ENCODE measurements at regions not wholly inside any gene's neighbourhood (a gene's known extent, or its start where the extent isn't known, plus 50 kb on each side); places are given as distances from the start of the nearest gene placed in this dataset.
"Not testable (repeated sequence)": the region's sequence is repeated elsewhere in the genome, so short reads cannot be mapped to it uniquely, and the experiment has no call there.

DNA sequence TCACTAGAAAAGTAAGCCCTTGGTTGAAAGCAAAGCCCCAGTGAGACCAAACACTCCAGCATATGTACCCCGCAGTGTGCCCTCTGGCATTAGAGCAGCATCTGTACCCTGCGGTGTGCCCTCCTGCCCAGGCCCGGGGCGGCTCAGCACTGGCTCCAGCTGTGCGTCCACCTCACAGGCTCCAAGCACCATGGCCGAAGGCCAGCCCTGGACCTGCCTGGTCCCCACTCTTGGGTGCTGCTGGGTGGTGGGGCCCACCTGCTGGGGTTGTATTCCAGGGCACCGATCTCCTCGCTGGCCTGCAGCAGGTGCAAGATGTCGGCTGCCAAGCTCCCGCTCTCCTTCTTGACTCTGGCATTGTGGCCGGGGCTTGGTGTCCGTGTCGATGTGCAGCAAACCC, 230.2 kb downstream of the TUBA3C start:
- DNase-seq (ENCODE audit: low read depth in 2 of 3, low spot score in 2 of 3) = no peak

DNA sequence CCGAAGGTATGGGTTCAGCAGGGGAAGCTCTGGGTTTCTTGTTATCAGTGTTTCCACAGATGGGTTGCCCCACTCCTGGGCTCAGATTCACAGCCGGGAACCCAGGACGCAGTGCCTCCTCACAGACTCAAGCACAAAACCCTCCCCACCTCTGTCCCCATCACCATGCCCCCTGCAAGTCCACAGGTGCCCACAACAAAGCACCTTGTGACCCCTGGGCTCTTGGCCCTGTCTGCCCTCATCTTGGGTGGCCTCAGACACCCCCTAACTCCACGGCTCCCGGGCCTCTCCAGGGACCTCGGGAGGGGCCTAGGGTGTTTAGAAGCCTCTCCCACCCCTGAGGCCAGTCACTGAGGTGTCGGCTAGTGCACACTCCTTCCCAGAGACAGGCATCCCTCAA, 231.7 kb downstream of the TUBA3C start:
- no peak for DNase-seq (ENCODE audit: low read depth in 2 of 3, low spot score in 2 of 3)

DNA sequence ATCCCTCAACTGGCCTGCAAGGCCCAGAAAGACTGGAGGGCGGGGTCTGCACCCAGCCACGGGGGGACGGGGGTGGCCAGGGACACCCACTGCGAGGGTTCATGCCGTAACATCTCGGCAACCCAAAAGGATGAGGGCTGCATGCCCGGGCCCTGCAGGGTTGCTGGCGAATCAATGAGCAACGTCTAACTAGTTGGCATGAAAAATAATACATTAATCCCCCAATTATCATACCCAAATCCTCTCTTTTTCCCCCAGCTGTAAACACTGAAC, 232.2 kb downstream of the TUBA3C start:
- no peak for DNase-seq (ENCODE audit: low read depth in 2 of 3, low spot score in 2 of 3)

DNA sequence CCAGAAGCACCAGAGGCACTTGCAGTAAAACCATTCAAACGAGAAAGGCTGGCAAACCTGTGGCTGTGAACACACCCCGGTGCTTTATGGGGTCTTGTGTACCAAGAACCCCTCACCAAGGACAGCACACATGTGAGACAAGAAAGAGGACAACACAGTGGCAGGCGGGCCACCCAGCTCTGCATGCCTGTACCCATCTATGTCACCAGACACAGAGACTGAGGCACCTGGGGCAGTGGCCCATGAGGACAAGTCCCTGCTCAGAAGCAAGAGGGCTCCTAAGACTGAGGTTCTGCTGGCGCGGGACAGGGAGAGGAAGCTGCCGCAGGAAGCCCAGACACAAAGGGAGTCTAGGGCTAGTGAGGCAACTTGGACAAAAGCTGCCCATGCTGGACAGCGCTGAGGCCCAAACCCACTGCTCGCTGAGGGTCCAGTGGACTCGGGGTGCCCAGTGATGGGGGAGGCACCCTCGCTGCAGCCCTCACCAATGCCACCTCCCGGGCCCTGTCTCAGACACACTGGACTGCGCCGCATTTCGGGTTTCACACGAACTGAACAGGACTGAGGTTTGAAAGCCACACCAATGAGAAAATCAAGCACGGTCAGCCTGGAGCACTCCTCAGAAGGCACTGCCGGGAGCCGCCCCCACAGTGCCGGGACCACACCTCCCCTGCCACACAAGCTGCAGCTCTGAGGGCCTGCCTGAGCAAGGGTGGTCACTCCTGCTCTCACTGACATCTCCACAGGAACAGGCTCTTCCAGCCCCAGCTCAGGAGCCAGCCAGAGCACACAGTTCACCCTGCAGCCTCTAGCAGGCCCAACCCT, 232.7 kb downstream of the TUBA3C start:
- no peak for DNase-seq (ENCODE audit: low read depth in 2 of 3, low spot score in 2 of 3)

DNA sequence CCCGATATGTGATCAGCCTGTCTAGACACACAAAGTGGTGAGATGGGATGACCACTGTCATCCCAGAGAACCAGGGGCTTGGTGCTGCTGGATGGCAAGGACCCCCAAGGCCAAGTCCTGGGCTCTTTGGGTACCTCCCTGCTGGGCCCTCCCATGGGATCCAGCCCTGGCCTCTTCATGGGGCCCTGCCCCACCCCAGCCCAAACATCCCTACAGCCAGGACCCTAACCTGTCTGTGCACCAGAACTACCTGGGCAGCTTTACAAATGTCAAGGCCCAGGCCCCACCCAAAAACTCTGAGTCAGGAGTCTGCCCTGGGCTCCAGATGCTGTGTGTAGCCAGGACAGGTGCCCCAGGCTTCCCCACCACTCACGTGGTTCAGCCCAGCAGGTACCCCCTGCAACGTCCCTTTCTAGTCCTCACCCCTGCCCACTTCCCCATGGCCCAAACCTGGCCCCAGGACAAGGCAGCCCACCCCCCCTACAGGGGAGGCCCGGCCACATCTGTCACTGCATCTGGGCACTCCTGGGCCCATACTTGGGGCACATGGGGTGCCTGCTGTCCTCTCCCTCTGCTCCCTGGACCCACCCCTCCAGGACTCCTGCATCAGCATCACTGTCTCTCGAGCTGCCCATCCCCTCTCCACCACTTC, 233.5 kb downstream of the TUBA3C start:
- no peak for DNase-seq (ENCODE audit: low read depth in 2 of 3, low spot score in 2 of 3)

DNA sequence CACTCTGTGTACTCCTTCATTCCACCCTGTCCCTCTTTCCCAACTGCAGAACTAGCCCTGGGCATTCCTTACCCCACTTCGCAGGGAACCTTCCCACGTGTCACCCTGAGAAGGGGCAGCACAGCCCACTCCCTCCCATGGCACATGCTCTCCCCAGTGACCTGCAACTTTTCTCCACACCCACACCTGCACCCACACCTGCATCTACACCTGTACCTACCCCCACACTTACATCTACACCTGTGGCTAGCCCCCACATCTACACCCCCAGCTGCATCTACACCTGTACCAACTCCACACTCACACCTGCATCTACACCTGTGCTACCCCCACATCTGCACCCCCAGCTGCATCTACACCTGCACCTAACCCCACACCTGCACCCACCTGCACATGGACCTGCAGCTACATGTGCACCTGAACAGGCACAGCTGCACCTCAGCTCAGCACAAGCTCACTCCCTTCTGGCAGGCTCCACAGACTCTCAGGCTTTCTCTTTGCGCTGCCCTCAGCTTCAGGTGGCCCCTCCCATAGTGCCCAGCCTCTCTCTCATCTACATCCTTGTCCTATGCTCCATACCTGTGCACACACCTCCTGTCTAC, 234.1 kb downstream of the TUBA3C start:
- DNase-seq (ENCODE audit: low read depth in 2 of 3, low spot score in 2 of 3) = no peak

DNA sequence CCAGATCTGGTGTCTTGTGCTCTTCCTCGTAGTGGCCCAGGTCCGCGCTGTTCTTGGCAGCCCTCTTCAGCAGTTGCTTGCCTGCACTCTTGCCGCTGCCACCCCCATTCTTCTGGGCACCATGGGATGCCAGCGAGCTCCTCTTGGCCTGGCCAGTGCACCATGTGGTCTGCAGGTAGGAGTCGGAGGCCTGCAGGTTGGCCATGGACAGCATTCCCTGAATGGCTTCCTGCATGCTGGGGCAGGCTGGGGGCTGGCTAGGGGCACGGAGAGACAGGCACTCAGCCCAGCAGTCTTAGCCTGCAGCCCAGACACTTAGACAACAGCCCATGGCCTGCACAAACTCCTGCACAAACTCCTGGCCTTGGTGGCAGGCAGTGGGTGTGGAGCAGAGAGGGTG, 234.9 kb downstream of the TUBA3C start:
- DNase-seq (ENCODE audit: low read depth in 2 of 3, low spot score in 2 of 3) = no peak

DNA sequence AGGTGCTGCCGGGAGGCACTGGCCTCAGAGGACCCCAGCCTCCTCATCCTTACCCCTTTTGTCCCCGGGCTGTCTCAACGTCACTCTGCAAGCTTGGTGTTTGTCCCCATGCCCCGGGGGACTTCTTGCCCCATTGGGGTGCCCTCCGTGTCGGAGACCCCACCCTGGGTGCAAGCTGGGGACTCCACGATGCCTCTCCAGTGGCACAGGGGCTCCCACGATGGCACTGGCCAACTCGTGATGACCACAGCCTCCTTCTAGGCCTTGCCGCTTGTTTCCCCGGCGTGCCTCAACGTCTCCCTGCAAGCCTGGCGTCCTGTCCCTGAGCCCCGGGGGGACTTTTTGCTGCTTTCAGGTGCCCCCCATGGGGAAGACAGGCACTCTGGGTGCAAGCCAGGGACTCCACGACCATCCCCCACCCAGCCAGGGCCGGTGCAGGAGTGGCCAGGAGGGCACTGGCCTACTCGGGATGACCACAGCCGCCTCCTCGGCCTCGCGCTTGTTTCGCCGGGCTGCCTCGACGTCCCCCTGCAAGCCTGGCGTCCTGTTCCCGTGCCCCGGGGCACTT, 237.0 kb downstream of the TUBA3C start:
- no peak for DNase-seq (ENCODE audit: low read depth in 2 of 3, low spot score in 2 of 3)

DNA sequence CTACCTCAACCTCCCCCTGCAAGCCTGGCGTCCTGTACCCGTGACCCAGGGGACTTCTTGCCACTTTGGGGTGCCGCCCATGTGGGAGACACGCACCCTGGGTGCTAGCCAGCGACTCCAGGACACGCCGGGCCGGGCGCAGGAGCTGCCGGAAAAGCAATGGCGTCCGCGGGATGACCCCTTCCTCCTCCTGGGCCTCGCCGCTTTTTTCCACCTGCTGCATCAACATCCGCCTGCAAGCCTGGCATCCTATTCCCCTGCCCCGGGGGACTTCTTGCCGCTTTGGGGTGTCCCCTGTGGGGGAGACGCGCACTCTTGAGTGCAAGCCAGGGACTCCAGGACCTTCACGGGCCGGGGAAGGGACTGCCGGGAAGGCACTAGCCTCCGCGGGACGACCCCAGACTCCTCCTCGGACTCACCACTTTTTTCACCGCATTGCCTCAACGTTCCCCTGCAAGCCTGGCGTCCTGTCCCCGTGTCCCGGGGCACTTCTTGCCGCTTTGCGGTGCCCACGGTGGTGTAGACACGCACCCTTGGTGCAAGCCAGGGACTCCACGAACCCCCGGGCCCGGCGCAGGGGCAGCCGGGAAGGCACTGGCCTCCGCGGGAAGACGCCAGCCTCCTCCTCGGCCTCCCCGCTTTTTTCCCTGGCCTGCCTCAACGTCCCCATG, 237.8 kb downstream of the TUBA3C start:
- no peak for DNase-seq (ENCODE audit: low read depth in 2 of 3, low spot score in 2 of 3)

DNA sequence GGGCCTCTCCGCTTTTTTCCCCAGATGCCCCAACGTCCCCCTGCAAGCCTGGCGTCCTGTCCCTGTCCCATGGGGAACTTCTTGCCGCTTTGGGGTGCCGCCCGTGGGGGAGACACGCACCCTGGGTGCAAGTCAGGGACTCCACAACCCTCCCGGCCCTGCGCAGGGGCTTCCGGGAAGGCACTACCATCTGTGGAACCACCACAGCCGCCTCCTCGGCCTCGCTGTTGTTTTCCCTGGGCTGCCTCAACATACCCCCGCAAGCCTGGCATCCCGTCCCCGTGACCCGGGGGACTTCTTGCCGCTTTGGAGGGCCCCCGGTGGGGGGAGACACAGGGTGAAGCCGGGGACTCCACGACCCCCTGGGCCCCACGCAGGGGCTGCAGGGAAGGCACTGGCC, 238.4 kb downstream of the TUBA3C start:
- no peak for DNase-seq (ENCODE audit: low read depth in 2 of 3, low spot score in 2 of 3)

DNA sequence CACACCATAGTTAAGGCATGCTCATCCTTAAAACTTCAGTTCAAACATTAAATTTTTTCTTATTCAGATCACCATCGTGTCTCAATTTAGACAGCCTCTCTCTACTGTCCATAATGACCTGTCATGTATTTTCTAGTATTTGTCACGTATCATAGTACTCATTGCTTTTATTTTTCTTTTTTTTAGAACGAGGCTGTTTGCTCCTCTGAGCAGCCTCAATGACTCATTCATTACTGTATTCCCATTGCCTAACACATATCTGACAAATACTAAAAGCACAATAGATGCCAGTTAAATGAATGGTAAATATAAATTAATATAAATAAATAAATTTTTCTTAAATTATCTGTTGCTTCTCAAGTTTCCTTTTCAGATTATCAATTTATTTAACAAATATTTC, 245.5 kb downstream of the TUBA3C start:
- no peak for DNase-seq (ENCODE audit: low read depth in 2 of 3, low spot score in 2 of 3)

DNA sequence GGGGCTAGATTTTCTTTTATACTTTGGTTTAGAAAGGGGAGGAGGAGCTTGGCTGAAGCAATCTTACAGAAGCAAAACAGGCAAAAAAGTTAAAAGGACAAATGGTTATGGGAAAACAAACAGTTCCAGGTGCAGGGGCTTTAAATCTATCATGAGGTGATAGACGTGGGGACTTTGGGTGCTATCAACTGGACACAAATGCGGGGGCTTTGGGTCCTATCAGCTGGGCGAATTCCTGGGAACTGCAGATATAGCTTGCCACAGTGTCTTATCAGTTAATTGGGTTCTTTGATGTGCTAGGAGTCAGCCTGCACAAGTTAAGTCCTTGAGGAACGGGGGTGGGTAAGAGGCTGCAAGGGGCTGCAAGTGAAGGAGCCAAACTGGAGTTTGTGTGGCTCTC, 260.6 kb downstream of the TUBA3C start:
- DNase-seq (ENCODE audit: low read depth in 2 of 3, low spot score in 2 of 3) = no peak

DNA sequence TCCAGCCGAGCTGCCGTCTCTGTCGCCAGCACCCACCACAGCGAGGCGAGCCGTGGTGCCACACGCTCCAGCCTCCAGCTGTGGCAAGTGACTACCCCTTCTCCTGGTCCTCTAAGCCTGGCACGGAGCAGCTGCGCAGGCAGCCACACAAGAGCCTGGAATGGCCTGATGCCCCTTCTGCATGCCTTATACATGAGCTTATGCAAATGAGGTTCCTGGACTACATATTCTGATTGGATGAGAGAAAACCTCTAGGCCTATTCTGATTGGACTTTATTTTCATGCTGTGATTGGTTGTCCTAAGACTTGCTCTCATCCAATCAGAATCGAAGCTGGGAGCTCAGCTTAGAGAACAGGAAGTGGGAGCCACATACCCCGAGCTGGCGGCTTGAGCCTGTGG, 276.5 kb downstream of the TUBA3C start:
- not testable (repeated sequence) for DNase-seq (ENCODE audit: low read depth in 2 of 3, low spot score in 2 of 3)

DNA sequence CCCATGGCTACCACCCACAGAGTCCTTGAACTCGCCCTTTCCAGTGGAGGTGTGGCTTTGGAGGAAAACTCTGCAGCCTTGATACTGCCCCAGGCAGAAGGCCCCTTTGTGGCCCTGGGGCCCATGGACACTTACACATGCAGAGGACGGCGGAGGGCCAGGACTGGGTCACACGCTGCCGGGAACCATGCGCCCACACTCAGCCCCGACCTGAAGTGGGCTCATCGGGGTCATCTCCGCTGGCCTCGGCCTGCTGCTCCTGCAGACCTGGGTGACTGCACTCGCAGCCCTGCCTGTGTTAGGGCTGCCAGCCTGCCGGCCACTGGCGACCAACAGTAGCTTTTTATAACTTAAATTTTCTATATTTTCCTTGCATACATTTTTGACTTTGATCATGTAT, 286.2 kb downstream of the TUBA3C start:
- DNase-seq (ENCODE audit: low read depth in 2 of 3, low spot score in 2 of 3) = not testable (repeated sequence)

DNA sequence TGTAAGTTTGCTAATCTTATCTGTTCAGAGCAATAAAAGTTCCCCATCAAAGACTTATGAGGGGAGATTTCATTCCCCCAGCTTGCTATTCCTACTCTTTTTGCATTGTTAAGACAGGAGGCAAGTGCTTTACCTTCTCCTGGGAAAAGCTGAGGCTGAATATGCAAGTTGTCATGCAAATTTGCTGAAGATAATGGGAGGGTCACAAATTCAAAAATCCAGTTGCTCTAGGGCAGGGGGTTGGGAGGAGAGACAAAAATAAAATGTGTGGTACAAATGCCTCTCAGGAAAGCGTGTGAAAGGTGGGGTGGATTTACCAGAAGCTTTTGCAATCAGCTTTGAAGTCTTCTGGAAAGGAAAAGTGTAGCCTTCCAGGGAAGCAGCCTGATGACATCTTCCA, 290.4 kb downstream of the TUBA3C start:
- DNase-seq (ENCODE audit: low read depth in 2 of 3, low spot score in 2 of 3) = not testable (repeated sequence)

DNA sequence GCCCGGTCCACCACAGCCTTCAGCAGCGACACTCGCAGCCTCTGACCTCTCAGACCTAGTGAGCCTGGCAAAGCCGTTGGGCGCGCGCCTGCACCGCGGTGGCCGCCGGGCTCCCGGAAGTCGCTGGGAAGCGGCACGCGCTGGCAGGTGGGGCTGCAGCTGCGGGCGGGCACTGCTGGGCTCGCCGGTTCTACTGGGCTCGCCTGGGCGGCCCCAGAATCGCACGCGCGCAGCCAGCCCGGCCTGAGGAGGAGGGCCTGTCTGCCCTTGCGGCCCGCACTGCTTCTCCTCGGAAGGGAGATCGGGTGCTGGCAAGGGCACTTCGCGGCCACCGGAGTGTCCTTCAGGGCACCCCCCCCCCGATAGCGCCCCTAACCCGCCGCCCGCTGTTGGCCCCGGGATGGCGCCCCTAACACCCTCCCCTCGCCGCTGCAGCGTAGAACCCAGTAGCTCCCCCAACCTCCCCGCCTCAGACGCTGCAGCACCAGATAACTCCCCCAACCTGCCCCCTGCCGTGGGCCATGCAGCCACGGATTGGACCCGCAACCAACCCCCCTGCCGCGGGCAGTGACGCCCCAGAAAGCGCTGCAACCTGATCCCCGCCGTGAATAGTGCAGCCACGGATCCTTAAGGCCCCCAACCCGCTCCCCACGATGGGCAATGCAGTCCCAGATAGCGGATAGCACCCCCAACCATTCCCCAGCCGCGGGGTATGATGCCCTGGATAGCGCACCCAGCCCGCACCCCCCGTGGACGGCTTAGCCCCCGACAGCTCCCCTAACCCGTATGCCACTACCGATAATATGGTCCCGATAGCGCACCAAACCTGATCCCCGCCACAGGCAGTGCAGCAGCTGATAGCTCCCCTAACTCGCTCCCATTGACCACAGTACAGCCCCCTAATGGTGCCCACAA, 306.5 kb downstream of the TUBA3C start:
- DNase-seq (ENCODE audit: low read depth in 2 of 3, low spot score in 2 of 3) = not testable (repeated sequence)

DNA sequence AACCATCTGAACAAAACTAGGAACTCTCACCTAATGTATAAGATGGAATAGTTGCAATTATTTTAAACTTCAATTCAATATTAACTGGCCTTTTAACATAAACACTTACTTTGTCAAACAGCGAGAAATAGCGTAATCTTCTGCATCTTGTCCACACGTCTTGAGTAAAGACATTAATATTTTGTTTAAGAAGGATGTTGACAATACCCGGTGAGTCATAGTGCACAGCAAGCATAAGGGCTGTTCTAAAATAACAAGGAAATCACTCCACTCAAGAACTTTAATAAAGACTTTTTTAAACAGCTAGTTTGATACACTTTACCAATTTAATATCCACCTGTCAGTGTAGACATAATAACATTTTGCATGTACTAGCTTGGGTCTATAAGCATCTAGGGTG, 311.1 kb downstream of the TUBA3C start:
- not testable (repeated sequence) for DNase-seq (ENCODE audit: low read depth in 2 of 3, low spot score in 2 of 3)

DNA sequence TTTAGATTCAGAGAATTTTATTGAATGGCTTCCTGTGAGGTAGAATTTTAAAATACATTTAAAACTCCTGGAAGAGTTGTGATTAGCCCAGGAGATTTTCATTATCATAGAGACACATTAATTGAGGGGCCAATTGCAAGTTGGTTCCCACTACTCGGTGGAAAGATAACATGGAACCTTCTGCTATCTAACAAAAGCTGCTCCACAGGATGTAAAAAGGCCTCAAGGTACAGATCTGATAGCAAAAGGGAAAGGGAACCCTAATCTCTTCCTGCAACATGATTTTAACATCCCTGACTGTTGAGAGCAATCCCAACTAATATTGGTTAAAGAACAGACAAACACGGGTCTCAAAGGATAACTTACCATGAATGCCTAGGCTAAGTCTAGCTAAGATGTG, 312.3 kb downstream of the TUBA3C start:
- not testable (repeated sequence) for DNase-seq (ENCODE audit: low read depth in 2 of 3, low spot score in 2 of 3)

DNA sequence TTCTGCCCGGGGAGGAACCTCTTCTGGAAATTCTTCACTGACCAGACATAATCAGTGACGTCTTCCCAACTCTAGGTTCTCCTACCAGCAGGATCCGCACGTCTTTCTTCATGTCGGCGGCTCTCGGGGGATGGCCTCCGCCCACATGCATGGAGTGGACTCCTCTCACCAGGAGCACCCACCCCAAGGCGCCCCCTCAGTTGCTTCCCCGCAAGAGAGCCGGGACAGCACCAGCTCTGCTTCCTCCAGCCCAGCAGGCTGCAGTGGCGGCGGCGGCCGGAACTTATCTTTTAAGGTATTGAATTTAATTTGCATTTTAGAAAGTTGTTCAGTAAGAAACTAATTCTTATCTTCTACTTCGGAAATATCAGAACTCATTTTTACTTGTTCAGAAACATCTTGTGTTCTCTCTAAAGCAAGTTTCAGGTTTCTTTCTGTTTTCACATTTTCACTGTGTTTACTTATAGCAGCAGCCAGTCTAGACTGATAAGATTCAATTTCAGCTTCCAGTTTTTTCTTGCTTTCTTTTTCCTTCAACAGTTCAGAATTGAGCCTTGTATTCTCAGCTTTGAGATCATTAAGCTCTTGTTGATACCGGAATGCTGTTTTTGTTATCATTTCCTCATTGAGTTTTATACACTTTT, 343.5 kb downstream of the TUBA3C start:
- DNase-seq (ENCODE audit: low read depth in 2 of 3, low spot score in 2 of 3) = not testable (repeated sequence)

DNA sequence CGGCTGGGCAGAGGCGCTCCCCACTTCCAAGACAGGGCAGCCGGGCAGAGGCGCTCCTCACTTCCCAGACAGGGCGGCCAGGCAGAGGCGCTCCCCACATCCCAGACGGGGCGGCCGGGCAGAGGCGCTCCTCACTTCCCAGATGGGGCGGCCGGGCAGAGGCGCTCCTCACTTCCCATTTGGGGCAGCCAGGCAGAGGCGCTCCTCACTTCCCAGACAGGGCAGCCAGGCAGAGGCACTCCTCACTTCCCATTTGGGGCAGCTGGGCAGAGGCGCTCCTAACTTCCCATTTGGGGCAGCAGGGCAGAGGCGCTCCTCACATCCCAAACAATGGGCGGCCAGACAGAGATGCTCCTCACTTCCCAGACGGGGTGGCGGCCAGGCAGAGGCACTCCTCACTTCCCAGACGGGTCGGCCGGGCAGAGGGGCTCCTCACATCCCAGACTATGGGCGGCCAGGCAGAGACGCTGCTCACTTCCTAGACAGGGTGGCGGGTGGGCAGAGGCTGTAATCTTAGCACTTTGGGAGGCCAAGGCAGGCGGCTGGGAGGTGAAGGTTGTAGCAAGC, 344.4 kb downstream of the TUBA3C start:
- DNase-seq (ENCODE audit: low read depth in 2 of 3, low spot score in 2 of 3) = not testable (repeated sequence)
